Stimulated activated CD4-positive, alpha-beta T cell treated with anti-CD3 and anti-CD28 coated beads, Interleukin-1b, Interleukin-23, amount 100 ng/mL, for 4 hours (primary cell): ENCODE measurements at regions not wholly inside any gene's neighbourhood (a gene's known extent, or its start where the extent isn't known, plus 50 kb on each side); places are given as distances from the start of the nearest gene placed in this dataset.
"Not testable (repeated sequence)": the region's sequence is repeated elsewhere in the genome, so short reads cannot be mapped to it uniquely, and the experiment has no call there.

Experiments used
- DNase-seq, 2 donors: peaks; one replicate each; pipeline ENCODE4 v3.0.0-alpha.2; 2020; ENCODE audit warnings: low read depth in 2 of 2

GRCh38 chr14:71432334-71433110 is 499.7 kb upstream of the RGS6 start:
- DNase-seq: no peak

GRCh38 chr14:71433303-71433702 is 498.9 kb upstream of the RGS6 start:
- DNase-seq: no peak

GRCh38 chr14:71435641-71436040 is 496.6 kb upstream of the RGS6 start:
- DNase-seq: not testable (repeated sequence)

GRCh38 chr14:71437870-71438269 is 494.4 kb upstream of the RGS6 start:
- no peak for DNase-seq

GRCh38 chr14:71438684-71439083 is 493.5 kb upstream of the RGS6 start:
- no peak for DNase-seq

GRCh38 chr14:71441126-71441525 is 491.1 kb upstream of the RGS6 start:
- DNase-seq: no peak

GRCh38 chr14:71444030-71444822 is 488.0 kb upstream of the RGS6 start:
- no peak for DNase-seq

- no peak for DNase-seq
Measured at GRCh38 chr14:71448431-71449315, 483.6 kb upstream of the RGS6 start.

- no peak for DNase-seq
Measured at GRCh38 chr14:71449316-71450055, 482.7 kb upstream of the RGS6 start.

GRCh38 chr14:71451501-71451900 is 480.7 kb upstream of the RGS6 start:
- DNase-seq: no peak

- no peak for DNase-seq
Measured at GRCh38 chr14:71452539-71452938, 479.7 kb upstream of the RGS6 start.

GRCh38 chr14:71452987-71453386 is 479.2 kb upstream of the RGS6 start:
- DNase-seq: no peak

- DNase-seq: no peak
Measured at GRCh38 chr14:71454010-71454409, 478.2 kb upstream of the RGS6 start.

GRCh38 chr14:71454513-71455332 is 477.5 kb upstream of the RGS6 start:
- DNase-seq: no peak

GRCh38 chr14:71460091-71460490 is 472.1 kb upstream of the RGS6 start:
- no peak for DNase-seq

- not testable (repeated sequence) for DNase-seq
Measured at GRCh38 chr14:71461617-71462016, 470.6 kb upstream of the RGS6 start.

GRCh38 chr14:71463807-71464206 is 468.4 kb upstream of the RGS6 start:
- DNase-seq: no peak

- no peak for DNase-seq
Measured at GRCh38 chr14:71464840-71465239, 467.4 kb upstream of the RGS6 start.

- no peak for DNase-seq
Measured at GRCh38 chr14:71465316-71465715, 466.9 kb upstream of the RGS6 start.

GRCh38 chr14:71466251-71466650 is 466.0 kb upstream of the RGS6 start:
- no peak for DNase-seq

GRCh38 chr14:71466946-71467345 is 465.3 kb upstream of the RGS6 start:
- DNase-seq: no peak
